Stimulated activated CD4-positive, alpha-beta T cell treated with anti-CD3 and anti-CD28 coated beads, Interleukin-12 subunit alpha, Interleukin-12 subunit beta, amount 100 ng/mL, for 24 hours (primary cell): ENCODE measurements at regions not wholly inside any gene's neighbourhood (a gene's known extent, or its start where the extent isn't known, plus 50 kb on each side); places are given as distances from the start of the nearest gene placed in this dataset.

ENCODE experiments used
- DNase-seq, 2 experiments: peaks; one replicate each; pipeline ENCODE4 v3.0.0-alpha.2; 2020; ENCODE audit warnings: low read depth in 2 of 2

- DNase-seq = no peak
These were observed 172.7 kb upstream of the NR5A2 start for GRCh38 chr1:199854686-199855321.

GRCh38 chr1:199855580-199855979 lies 171.9 kb upstream of the NR5A2 start:
- no peak for DNase-seq

- DNase-seq = no peak
These were observed 171.2 kb upstream of the NR5A2 start for GRCh38 chr1:199856216-199856780.

- DNase-seq = no peak
These were observed 170.4 kb upstream of the NR5A2 start for GRCh38 chr1:199857108-199857507.

- DNase-seq = no peak
These were observed 170.0 kb upstream of the NR5A2 start for GRCh38 chr1:199857516-199857915.

GRCh38 chr1:199858171-199858570 lies 169.3 kb upstream of the NR5A2 start:
- no peak for DNase-seq

- DNase-seq = no peak
These were observed 168.7 kb upstream of the NR5A2 start for GRCh38 chr1:199858856-199859255.

GRCh38 chr1:199859491-199859933 lies 168.0 kb upstream of the NR5A2 start:
- DNase-seq = no peak

GRCh38 chr1:199861020-199861795 lies 166.3 kb upstream of the NR5A2 start:
- DNase-seq = no peak

- DNase-seq = no peak
These were observed 165.5 kb upstream of the NR5A2 start for GRCh38 chr1:199862047-199862446.

- no peak for DNase-seq
These were observed 161.3 kb upstream of the NR5A2 start for GRCh38 chr1:199866210-199866617.

- DNase-seq = no peak
These were observed 159.9 kb upstream of the NR5A2 start for GRCh38 chr1:199867601-199868000.

GRCh38 chr1:199868777-199869176 lies 158.7 kb upstream of the NR5A2 start:
- no peak for DNase-seq

GRCh38 chr1:199875337-199875736 lies 152.2 kb upstream of the NR5A2 start:
- no peak for DNase-seq

GRCh38 chr1:199875856-199876255 lies 151.7 kb upstream of the NR5A2 start:
- no peak for DNase-seq

- no peak for DNase-seq
These were observed 149.8 kb upstream of the NR5A2 start for GRCh38 chr1:199877526-199878384.

GRCh38 chr1:199878823-199879222 lies 148.7 kb upstream of the NR5A2 start:
- DNase-seq = no peak

GRCh38 chr1:199898654-199899053 lies 128.9 kb upstream of the NR5A2 start:
- DNase-seq = no peak

GRCh38 chr1:199901341-199901740 lies 126.2 kb upstream of the NR5A2 start:
- DNase-seq = no peak

GRCh38 chr1:199907361-199907760 lies 120.1 kb upstream of the NR5A2 start:
- no peak for DNase-seq

GRCh38 chr1:199909137-199909536 lies 118.4 kb upstream of the NR5A2 start:
- no peak for DNase-seq

GRCh38 chr1:199913318-199913717 lies 114.2 kb upstream of the NR5A2 start:
- no peak for DNase-seq
